Suppressor macrophage treated with lipopolysaccharide for 4 hours (primary cell): ENCODE measurements at regions not wholly inside any gene's neighbourhood (a gene's known extent, or its start where the extent isn't known, plus 50 kb on each side); places are given as distances from the start of the nearest gene placed in this dataset.

Experiments
- DNase-seq: peaks from one replicate; pipeline ENCODE4 v3.0.0-alpha.2; 2020

- no peak for DNase-seq
Observed at GRCh38 chr20:40120827-40121226, 568.2 kb downstream of the MAFB start.

- no peak for DNase-seq
Observed at GRCh38 chr20:40111282-40111681, 577.8 kb downstream of the MAFB start.

- DNase-seq, result no peak
Observed at GRCh38 chr20:40110311-40110831, 578.7 kb downstream of the MAFB start.

- DNase-seq, result no peak
Observed at GRCh38 chr20:40109136-40109535, 579.9 kb downstream of the MAFB start.

- DNase-seq, result no peak
Observed at GRCh38 chr20:40108321-40108720, 580.7 kb downstream of the MAFB start.

GRCh38 chr20:40104959-40105358 is 584.1 kb downstream of the MAFB start:
- peak; percentile 20 for DNase-seq

- no peak for DNase-seq
Observed at GRCh38 chr20:40103420-40103819, 585.6 kb downstream of the MAFB start.

- DNase-seq, result no peak
Observed at GRCh38 chr20:40101560-40101959, 587.5 kb downstream of the MAFB start.

- no peak for DNase-seq
Observed at GRCh38 chr20:40100261-40100660, 588.8 kb downstream of the MAFB start.

GRCh38 chr20:40090236-40090635 is 598.8 kb downstream of the MAFB start:
- DNase-seq, result no peak

- DNase-seq, result no peak
Observed at GRCh38 chr20:40087496-40087895, 601.5 kb downstream of the MAFB start.

- DNase-seq, result no peak
Observed at GRCh38 chr20:40085513-40085912, 603.5 kb downstream of the MAFB start.

- no peak for DNase-seq
Observed at GRCh38 chr20:40082436-40082835, 606.6 kb downstream of the MAFB start.

GRCh38 chr20:40081653-40082052 is 607.4 kb downstream of the MAFB start:
- DNase-seq, result no peak

- DNase-seq, result no peak
Observed at GRCh38 chr20:40080041-40080652, 608.9 kb downstream of the MAFB start.

GRCh38 chr20:40073535-40074111 is 615.4 kb downstream of the MAFB start:
- DNase-seq, result no peak

GRCh38 chr20:40072907-40073306 is 616.1 kb downstream of the MAFB start:
- no peak for DNase-seq

- DNase-seq, result no peak
Observed at GRCh38 chr20:40056171-40056570, 632.9 kb downstream of the MAFB start.

- no peak for DNase-seq
Observed at GRCh38 chr20:40055711-40056110, 633.3 kb downstream of the MAFB start.

GRCh38 chr20:40054311-40054710 is 634.7 kb downstream of the MAFB start:
- DNase-seq, result no peak

- DNase-seq, result no peak
Observed at GRCh38 chr20:40050596-40050995, 638.4 kb downstream of the MAFB start.

- DNase-seq, result peak; percentile 28
Observed at GRCh38 chr20:40049854-40050253, 639.2 kb downstream of the MAFB start.

GRCh38 chr20:40046703-40047102 is 642.3 kb downstream of the MAFB start:
- no peak for DNase-seq

GRCh38 chr20:40037511-40037910 is 651.5 kb downstream of the MAFB start:
- peak; percentile 20 for DNase-seq

- DNase-seq, result no peak
Observed at GRCh38 chr20:40029589-40029988, 659.4 kb downstream of the MAFB start.
